ENCODE measurements at regions not wholly inside any gene's neighbourhood (a gene's known extent, or its start where the extent isn't known, plus 50 kb on each side); places are given as distances from the start of the nearest gene placed in this dataset.

- no peak for TF ChIP-seq FOXM1 (IDR thresholded peaks at IDR 0.05; ENCODE audit: borderline replicate concordance)
- TF ChIP-seq ZNF384 (IDR thresholded peaks at IDR 0.05): no peak
- no peak for TF ChIP-seq FOXK2 (IDR thresholded peaks at IDR 0.05)
These were observed 143.4 kb upstream of the MAGI3 start for GRCh38 chr1:113246929-113247328.

All from HEK293T (cell line).